Thyroid gland (tissue), 4 donors: ENCODE measurements at regions not wholly inside any gene's neighbourhood (a gene's known extent, or its start where the extent isn't known, plus 50 kb on each side); places are given as distances from the start of the nearest gene placed in this dataset.

Experiments
- CTCF ChIP-seq, 6 experiments: fragments of 200-600 bp in 3 of 6; fragments of 450-650 bp in 3 of 6; sonication (generic) in 3 of 6; IDR thresholded peaks; one replicate each; pipeline ENCODE4 v1.5.1; 2016 to 2019; ENCODE audit warnings: antibody characterized with exemption in 6 of 6, mild to moderate bottlenecking in 2 of 6, inconsistent platforms in 1 of 6, moderate library complexity in 1 of 6
- POLR2A ChIP-seq, 2 donors: fragments of 450-650 bp; IDR thresholded peaks; one replicate each; pipeline ENCODE4 v1.6.1; 2017; ENCODE audit warnings: antibody characterized with exemption in 2 of 2, mild to moderate bottlenecking in 2 of 2, moderate library complexity in 1 of 2

- TF ChIP-seq CTCF (IDR thresholded peaks at IDR 0.05) (no peak), POLR2A (IDR thresholded peaks at IDR 0.05) (no peak)
Observed at GRCh38 chr11:103798446-103798845, 238.0 kb upstream of the DDI1 start.
